DMS53 treated with DMSO at 0.1 percent for 48 hours (cell line): ENCODE measurements at regions not wholly inside any gene's neighbourhood (a gene's known extent, or its start where the extent isn't known, plus 50 kb on each side); places are given as distances from the start of the nearest gene placed in this dataset.

Experiments
- DNase-seq: peaks from one replicate; lab custom pipeline; 2025; ENCODE audit not compliant: unreplicated experiment; lab: John Stamatoyannopoulos, UW

DNA sequence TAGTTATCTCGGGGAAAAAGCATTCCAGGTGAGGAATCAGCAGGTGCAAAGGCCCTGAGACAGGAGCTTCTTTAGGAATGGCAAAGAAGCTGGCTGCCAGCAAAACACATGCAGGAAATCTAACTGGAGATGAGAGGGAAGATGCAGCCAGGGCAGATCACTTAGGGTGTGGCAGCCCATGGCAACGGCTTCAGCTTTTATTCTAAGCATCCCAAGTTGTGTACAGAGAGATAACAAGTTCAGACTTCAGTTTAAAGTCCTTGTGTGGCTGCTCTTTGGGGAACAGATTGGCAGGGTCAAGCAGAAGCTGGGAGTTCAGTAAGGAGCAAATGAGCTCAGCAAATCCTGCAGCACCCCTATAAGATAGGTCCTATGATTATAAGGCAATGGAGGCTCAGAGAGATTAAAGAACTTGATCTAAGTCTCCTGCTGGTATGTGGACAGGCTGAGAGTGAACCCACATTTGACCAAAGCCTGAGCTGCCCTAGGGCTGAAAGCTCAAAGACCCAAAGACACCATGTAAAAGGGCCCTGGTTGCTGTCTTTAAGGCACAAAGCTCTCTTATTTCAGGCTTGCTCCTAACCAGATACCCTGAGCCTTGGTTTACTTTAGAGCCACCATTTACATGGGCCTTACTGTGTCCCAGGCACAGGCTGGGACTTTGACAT, 466.8 kb downstream of the SOX6 start:
- no peak for DNase-seq

DNA sequence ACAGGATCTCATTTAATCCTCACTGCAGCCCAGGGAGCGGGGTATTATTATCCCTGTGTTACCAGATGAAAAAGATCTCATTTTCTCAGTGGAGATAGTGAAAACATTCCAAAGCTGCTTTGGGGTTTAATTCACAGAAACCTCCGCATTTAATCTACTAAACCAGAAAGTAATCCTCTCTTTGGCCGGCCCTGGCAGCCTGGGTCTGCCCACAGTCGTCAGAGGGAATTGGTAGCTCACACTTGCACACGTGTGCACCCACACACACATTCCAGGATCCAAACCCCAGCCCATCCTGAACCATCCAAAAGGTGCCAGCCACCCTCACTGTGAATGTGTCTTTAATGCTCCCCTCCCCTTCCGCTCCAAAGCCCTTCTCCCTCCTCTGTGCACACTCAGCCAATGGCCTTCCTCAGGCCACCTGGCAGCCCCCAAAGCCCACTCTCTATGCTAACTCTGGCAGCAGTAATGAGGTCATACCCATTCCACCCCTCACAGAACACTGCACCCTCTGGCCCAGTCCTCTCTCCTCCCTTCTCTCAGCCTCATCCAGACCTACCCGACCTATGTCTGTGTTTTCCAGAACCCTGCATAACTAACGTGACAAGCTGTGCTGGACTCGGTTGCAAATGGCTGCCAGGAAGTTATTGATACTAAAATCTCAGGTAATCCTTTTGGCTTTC, 466.2 kb downstream of the SOX6 start:
- no peak for DNase-seq

DNA sequence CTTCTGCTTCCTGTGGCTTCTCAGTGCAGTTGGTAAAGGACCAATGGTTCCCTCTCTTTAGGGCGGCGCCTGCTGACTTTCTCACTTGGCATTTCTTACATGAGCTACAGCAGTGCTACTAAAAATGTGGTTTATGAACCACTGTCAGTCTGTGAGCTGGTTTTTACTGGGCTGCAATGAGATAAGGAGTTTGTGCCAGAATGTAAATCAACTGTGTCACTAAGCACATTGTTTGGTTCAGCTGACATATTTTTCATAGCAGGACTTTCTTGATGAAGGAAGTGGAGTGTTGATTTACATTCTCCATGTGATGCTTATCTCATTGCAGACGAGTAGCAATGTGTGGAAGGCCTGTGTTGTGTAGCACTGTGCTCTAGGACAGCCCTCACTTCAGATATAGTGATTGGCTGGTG, 463.3 kb downstream of the SOX6 start:
- DNase-seq = no peak

DNA sequence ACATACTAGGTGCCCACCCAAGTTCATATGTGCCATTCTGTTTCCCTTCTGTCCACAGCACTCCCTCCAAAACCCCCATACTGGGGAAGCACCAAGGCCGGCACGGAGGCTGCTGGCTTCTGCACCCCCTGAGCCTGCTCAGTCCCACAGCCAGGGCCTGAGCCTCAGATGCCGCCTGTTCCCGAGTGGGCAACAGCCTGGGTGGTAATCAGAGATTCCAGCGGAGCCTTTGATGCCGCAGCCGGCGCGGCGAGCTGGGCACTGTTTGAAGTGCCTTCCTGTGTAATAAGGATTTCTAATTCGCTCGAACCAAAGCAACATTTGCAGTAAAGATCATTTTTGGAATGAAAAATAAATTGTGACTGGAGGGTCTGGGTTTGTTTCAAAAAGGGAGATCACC, 460.3 kb downstream of the SOX6 start:
- DNase-seq = no peak

DNA sequence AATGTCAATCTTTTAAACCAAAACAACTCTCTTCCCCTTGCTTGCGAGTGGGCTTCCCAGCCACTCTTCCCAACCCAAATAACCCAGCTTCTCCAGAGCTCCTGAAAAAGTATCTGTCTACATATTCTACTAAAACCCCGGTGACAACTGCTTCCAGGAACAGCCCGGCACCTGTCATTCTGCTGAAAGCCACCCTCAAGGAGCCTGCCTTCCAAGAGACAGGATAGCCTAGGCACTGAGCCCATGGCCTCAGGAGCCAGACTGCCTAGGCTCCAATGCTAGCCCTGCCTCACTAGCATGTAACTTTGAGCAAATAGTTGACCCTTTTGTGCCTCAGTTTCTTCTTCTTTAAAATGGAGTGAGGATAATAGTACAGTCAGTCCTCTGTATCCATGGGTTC, 459.8 kb downstream of the SOX6 start:
- DNase-seq = no peak

DNA sequence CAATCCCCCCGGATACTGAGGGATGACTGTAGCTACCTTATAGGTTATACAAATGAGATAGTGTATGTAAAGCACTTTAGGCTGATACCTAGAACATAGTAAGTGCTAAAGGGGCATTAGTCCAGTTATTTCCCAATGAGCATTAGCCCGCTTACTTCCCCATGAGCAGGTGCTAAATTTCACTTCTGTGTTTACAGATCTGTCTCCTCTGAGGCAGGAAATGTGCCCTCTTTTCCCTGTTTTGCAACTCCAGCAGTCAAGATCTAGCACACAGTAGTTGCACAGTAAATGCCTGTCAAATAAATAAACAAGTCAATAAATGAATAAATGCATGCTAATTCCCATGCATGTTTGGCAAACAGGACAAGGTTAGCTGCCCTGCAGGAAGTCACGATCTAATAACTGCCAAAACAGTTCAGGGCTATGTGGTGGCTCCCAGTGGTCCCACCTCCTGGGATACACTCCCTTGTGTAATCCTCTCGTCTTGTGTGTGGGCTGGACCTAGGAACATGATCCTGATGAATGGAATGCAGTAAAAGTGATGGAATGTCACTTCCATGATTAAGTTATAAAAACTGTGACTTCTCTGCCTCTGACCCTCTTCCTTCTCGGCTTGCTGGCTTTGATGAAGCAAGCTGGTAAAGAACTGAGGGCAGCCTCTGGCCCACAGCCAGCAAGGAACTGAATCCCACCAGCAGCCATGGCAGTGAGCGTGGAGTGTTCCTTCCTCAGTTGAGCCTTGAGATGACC, 459.0 kb downstream of the SOX6 start:
- no peak for DNase-seq

DNA sequence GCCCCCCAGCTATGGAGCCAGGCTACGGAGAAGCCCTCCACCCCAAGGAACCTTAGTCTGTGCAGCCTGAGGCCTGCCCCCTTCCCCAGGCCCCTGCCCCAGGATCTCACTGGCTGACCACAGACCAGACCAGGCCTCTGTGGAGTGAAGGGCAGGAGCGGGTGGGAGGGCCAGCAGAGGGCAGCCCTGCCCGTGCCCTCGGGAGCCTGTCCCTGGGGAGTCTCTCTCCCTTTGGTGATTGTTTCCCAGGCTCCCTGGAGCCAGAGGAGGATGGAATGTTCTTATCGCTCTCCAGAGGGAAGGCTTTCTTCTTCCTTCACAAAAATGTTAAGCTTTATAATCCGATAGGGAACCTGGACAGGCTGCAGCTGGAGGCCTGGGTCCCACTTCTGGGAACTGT, 455.3 kb downstream of the SOX6 start:
- no peak for DNase-seq

DNA sequence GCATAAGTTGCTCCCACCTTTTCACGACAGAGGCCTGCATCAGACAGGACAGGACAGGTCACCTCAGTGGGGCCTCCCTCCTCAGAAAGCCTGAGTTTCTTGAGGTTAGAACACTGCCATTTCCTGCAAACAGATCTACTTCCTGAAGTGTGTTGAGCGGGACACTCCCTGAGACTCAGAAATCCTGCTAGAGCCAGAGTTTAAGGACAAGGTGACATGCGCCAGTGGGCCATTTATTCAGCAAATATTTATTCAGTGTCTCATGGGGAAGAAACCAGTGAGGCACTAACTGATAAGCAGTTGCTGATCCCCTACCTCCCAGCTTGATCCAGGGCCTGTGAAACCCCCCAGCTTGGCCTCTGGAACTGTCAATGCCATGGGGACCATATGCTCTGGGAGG, 454.6 kb downstream of the SOX6 start:
- peak; percentile 76 for DNase-seq

DNA sequence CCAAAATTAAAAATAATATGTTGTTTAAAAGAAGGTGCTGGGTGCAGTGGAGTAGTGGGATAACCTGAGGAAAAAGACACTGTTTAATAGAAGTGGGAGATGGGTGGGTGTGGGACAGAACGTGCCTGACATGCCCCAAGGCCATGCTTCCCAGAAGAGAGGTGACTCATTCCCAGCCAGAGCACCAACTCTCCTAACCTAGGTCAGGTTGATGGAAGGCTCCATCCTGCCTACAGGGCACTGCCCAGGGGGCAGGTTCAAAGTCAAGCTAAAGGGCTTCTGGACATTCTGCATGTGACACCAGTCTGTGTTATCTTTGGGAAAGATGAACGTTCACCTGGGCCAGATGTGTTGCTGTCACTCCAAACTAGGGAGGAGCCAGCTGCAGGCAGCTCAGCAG, 453.1 kb downstream of the SOX6 start:
- no peak for DNase-seq

DNA sequence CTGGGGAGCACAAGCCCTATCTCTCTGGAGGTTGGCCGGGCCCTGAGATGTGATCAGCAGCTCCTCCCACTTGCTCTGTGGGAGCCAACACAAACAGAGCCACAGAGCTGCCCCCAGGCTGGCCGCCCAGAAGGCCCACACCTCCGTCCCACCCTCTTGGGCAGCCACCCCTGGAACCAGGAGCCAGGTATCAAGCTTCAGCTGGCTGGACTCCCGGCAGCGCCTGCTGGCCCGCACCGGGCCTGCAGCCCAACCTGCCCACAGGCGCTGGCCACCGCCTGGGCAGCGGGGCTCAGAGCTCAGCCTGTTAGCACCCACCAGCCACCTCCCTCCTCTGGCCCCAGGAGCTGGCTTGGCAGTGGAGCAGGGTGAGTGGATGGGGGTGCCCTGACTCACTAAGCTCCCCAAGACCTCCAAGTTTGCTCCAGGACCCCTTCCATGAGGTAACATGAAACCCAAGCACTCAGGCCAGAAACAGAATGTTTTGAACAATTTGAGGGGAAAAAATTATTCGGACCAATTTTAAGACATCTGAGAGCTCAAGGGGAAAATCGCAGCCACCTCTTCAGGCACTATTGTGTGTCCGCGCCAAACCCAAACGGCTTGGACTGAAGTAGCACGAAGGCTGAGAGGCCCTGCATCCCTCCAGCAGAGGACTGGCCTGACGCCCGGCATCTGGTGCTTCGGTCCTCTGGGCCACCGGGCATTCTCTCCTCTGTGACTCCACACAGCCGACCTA, 450.8 kb downstream of the SOX6 start:
- no peak for DNase-seq

DNA sequence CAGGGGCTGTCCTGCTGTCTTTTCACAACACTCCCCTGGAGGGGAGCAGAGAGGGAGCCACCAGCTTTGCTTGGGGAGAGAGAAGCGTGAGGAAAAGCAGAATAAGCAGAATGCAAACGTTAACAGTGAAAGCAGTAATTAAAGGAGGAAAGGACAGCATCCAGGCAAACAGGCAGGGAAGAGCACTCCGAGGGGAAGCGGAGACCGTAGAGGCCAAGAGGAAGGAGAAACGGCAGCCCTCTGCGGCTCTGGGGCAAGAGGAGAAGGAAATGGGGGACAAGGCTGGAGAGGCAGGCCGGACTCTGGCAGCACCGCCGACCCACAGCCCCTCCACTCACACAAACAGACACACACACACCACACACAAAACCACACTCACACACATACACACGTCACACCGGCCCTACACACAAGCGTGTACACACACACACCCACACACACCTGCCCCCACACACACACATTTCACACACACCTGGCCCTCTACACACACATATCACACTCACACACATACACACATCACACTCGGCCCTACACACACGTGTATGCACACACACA, 449.8 kb downstream of the SOX6 start:
- no peak for DNase-seq

DNA sequence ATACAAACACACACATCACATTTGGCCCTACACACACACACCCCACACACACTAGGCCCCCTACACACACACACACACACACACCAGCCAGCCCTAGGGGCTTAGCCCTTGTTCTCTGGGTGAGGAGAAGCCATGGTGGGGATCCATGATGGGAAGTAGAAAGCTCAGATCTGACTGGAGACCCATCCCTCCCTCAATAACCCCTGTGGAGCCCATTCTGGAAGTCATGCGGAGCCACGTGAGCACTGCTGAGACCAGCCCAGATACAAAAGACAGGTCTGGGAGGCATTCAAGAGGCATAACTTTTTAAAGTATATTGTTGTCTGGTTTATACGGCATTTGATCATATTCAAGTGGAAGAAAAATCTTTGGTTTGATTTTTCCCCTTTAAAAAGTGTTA, 448.5 kb downstream of the SOX6 start:
- DNase-seq = no peak

DNA sequence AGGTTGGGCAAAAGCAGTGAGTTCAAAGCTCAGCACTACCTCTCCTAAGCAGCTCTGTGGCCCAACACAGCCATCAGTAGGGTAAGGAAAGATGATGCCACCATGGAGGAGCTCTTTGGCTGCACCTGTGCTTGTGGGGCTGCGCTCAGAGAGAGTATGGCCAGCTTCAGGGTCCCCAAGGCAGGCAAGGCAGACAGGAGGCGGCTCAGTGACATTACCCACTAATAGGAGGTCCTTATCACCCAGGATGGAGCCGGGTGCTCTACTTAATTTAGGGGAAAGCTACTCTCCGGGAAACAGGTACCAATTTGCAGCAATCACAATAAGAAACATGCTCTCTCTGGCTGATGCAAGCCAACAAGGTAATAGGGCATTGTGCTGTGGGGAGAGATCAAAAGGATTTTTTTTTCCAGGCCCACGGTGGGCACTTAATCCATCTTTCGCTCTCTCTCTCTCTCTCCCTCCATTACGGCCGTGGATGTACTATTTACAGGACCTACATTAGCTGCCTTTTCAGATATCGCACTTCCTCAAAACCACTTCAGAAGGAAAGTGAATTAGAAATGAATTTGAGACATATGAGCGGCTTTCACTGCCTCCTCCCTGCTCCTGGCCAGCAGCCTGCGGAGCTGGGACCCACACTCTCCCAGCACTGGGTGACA, 446.3 kb downstream of the SOX6 start:
- no peak for DNase-seq

DNA sequence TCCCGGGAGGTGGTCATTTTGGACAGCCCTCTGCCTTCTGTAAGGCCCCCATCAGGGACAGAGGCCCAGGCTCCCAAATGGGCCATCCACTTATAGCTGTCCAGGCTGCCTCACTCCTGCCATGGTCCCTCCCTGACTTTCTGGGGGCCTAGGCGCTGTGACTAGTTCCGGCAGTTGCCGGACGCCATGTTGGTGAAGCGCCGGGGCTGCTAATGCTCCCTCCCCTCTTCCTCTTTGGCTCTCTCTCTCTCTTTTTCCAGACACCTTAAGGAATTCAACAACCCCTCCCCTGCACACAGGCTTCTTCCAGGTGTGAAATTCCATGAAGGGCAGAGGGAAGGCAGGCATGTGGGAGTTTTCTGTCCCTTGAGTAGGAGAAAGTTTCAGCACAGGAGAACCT, 445.6 kb downstream of the SOX6 start:
- DNase-seq = no peak

DNA sequence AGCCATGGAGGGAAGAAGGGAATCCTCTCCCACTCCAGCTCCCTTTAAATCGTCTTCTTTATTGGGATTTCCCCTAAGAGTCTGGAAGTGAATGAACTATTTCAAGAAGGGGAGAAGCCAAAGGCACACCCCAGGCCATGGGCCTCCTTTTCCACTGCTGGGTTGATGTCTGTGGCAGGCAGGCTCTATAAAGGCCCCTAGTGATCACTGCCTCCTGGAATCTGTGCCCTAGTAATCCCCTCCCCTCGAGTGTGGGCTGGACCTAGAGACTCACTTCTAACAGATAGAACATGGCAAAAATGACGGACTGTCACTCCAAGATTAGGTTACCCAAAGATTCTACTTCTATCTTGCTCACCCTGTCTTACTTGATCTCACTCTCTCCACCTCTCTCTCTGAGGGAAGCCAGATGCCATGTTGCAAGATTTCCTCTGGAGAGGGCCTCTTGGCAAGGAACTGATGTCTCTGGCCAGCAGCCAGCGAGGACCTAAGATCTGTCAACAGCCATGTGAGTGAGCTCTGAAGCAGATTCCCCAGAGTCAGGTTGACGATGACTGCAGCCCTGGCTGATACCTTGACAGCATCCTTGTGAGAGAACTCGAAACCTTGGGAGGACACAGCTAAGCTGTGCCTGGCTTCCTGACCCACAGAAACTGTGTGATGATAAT, 444.8 kb downstream of the SOX6 start:
- DNase-seq = no peak

DNA sequence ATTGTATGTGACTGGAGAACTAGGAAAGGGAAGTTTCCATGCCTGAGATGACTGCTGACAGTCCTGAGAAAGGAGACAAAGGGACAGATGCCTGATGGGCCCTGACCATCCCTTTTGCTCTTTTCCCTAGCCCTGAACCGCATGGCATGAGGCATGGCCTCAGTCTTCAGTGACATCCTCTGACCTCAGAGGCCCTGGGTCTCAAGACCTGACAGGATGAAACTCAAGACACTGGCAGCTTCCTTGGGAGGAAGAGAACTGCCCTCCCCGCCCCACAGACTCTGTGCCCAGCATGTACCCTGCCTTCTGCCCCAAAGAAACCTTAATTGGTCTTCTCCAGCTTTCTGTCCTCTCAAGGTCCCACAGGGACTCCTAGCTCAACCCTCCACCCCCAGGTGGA, 444.1 kb downstream of the SOX6 start:
- no peak for DNase-seq

DNA sequence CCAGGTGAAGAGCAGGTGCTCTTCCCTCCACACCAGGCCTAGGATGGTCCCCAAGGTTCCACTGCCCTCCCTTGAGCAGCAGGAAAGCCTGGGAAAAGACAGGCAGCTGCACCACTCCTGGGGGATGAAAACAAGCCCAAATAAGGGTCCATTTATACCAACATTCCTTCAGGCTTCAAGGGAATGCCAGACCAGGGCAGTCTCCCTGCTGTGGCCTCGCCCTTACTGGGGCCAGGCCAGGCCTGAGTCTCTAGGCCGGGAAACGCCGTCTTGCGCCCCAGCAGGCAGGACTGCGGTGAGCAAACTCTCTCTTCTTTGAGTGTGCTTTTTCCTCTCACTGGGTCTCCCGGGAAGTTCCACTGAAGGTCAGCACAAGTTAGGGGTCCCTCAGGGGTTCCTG, 443.5 kb downstream of the SOX6 start:
- DNase-seq = no peak

DNA sequence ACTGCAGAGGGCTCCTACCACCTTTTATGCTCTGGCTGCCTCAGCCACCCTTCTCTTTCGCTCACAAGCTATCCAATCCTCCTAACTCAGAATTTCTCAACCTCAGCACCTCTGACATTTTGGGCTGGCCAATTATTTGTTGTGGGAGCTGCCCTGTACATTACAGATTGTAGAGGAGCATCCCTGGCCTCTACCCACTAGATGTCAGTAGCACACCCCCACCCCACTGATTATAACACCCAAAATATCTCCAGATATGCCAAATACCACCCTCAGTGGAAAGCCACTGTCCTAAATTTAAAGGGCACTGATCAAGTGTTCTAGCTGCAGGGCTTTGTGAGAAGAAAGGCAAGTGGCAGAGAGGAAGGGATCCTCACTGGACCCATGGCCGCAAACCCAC, 443.1 kb downstream of the SOX6 start:
- DNase-seq = no peak
